Mesenchymal stem cell (in vitro differentiated cells and primary cell): ENCODE measurements at regions not wholly inside any gene's neighbourhood (a gene's known extent, or its start where the extent isn't known, plus 50 kb on each side); places are given as distances from the start of the nearest gene placed in this dataset.
"Not testable (repeated sequence)": the region's sequence is repeated elsewhere in the genome, so short reads cannot be mapped to it uniquely, and the experiment has no call there.

Experiments
- DNase-seq: peaks from one replicate; pipeline ENCODE4 v3.0.0-alpha.2; 2013
- H2AFZ ChIP-seq: one replicate; pipeline ENCODE4 v1.6.1; 2013; ENCODE audit warnings: low read depth, mild to moderate bottlenecking, control low read depth, inconsistent platforms, low read length, moderate library complexity
- H2AK5ac ChIP-seq: 2 replicates; pipeline ENCODE4 v1.6.1; 2013; ENCODE audit warnings: low read length, moderate library complexity, mild to moderate bottlenecking, inconsistent platforms; ENCODE audit not compliant: severe bottlenecking
- H2BK120ac ChIP-seq: one replicate; pipeline ENCODE4 v1.6.1; 2013; ENCODE audit warnings: low read depth, mild to moderate bottlenecking, inconsistent platforms, low read length, moderate library complexity
- H2BK12ac ChIP-seq, 2 experiments: one replicate each; pipeline ENCODE4 v1.6.1; 2013; ENCODE audit warnings: inconsistent platforms in 2 of 2, low read length in 2 of 2, mild to moderate bottlenecking in 2 of 2, moderate library complexity in 2 of 2, control low read depth in 1 of 2
- H2BK15ac ChIP-seq: one replicate; pipeline ENCODE4 v1.6.1; 2013; ENCODE audit warnings: mild to moderate bottlenecking, low read depth, inconsistent platforms; ENCODE audit not compliant: poor library complexity, severe bottlenecking
- H2BK5ac ChIP-seq: 2 replicates; pipeline ENCODE4 v1.6.1; 2013; ENCODE audit warnings: low read depth, mild to moderate bottlenecking, low read length, control low read depth, inconsistent platforms; ENCODE audit not compliant: poor library complexity, severe bottlenecking
- H3K14ac ChIP-seq, 2 experiments: one replicate each; pipeline ENCODE4 v1.6.1; 2013; ENCODE audit warnings: inconsistent platforms in 2 of 2, low read length in 2 of 2, control low read depth in 1 of 2, mild to moderate bottlenecking in 1 of 2, moderate library complexity in 1 of 2
- H3K18ac ChIP-seq, 2 experiments: one replicate each; pipeline ENCODE4 v1.6.1; 2013; ENCODE audit warnings: inconsistent platforms in 2 of 2, low read length in 2 of 2, control low read depth in 1 of 2, low read depth in 1 of 2, mild to moderate bottlenecking in 1 of 2
- H3K23ac ChIP-seq, 2 experiments: one replicate each; pipeline ENCODE4 v1.6.1; 2013; ENCODE audit warnings: inconsistent platforms in 2 of 2, low read length in 2 of 2, mild to moderate bottlenecking in 2 of 2, moderate library complexity in 2 of 2, control low read depth in 1 of 2
- H3K27ac ChIP-seq: 2 replicates; pipeline ENCODE4 v1.5.1; 2013; ENCODE audit warnings: mild to moderate bottlenecking, moderate library complexity, low read length, control low read depth, inconsistent platforms; ENCODE audit not compliant: poor library complexity, severe bottlenecking
- H3K27me3 ChIP-seq, 2 experiments: 2 replicates each; pipeline versions ENCODE4 v1.6.1 to v1.7.0; 2013; ENCODE audit warnings: low read length in 2 of 2, mild to moderate bottlenecking in 2 of 2, moderate library complexity in 2 of 2, control low read depth in 1 of 2, inconsistent platforms in 1 of 2; ENCODE audit not compliant: control insufficient read depth in 1 of 2, insufficient read depth in 1 of 2
- H3K36me3 ChIP-seq, 2 experiments: 2 replicates each; pipeline versions ENCODE4 v1.6.1 to v1.7.0; 2013; ENCODE audit warnings: low read length in 2 of 2, control low read depth in 1 of 2, inconsistent platforms in 1 of 2, low read depth in 1 of 2, mild to moderate bottlenecking in 1 of 2; ENCODE audit not compliant: insufficient read depth in 2 of 2, control insufficient read depth in 1 of 2
- H3K4ac ChIP-seq, 2 experiments: one replicate each; pipeline ENCODE4 v1.6.1; 2013; ENCODE audit warnings: inconsistent platforms in 2 of 2, low read length in 2 of 2, mild to moderate bottlenecking in 2 of 2, moderate library complexity in 2 of 2, control low read depth in 1 of 2, low read depth in 1 of 2
- H3K4me1 ChIP-seq: 2 replicates; pipeline ENCODE4 v1.6.1; 2013; ENCODE audit warnings: low read depth, low read length, control low read depth; ENCODE audit not compliant: control insufficient read depth, insufficient read depth
- H3K4me2 ChIP-seq: 2 replicates; pipeline ENCODE4 v1.6.1; 2013; ENCODE audit warnings: low read length, mild to moderate bottlenecking, inconsistent platforms; ENCODE audit not compliant: poor library complexity, severe bottlenecking
- H3K4me3 ChIP-seq, 2 experiments: 2 replicates each; pipeline versions ENCODE4 v1.5.1 to v1.7.0; 2013; ENCODE audit warnings: low read length in 2 of 2, mild to moderate bottlenecking in 2 of 2, control low read depth in 1 of 2, low read depth in 1 of 2; ENCODE audit not compliant: insufficient read depth in 1 of 2
- H3K79me1 ChIP-seq: replicated peaks from 2 replicates; pipeline ENCODE4 v1.6.1; 2013; ENCODE audit warnings: mild to moderate bottlenecking, control low read depth, low read length, inconsistent platforms; ENCODE audit not compliant: poor library complexity, severe bottlenecking
- H3K9ac ChIP-seq: 2 replicates; pipeline ENCODE4 v1.7.0; 2013; ENCODE audit warnings: mild to moderate bottlenecking, low read length, moderate library complexity
- H3K9me3 ChIP-seq: 2 replicates; pipeline ENCODE4 v1.7.0; 2013; ENCODE audit warnings: mild to moderate bottlenecking, low read length; ENCODE audit not compliant: control insufficient read depth
- H4K8ac ChIP-seq: one replicate; pipeline ENCODE4 v1.6.1; 2013; ENCODE audit warnings: inconsistent platforms, mild to moderate bottlenecking, low read length, moderate library complexity
- H4K91ac ChIP-seq: one replicate; pipeline ENCODE4 v1.6.1; 2013; ENCODE audit warnings: mild to moderate bottlenecking, low read length, inconsistent platforms
- WGBS: methylation state at CpG from one replicate; pipeline ENCODE4 v1.1.7; 2013; ENCODE audit warnings: mixed read lengths; 5-methylcytosine and 5-hydroxymethylcytosine counted together

DNA sequence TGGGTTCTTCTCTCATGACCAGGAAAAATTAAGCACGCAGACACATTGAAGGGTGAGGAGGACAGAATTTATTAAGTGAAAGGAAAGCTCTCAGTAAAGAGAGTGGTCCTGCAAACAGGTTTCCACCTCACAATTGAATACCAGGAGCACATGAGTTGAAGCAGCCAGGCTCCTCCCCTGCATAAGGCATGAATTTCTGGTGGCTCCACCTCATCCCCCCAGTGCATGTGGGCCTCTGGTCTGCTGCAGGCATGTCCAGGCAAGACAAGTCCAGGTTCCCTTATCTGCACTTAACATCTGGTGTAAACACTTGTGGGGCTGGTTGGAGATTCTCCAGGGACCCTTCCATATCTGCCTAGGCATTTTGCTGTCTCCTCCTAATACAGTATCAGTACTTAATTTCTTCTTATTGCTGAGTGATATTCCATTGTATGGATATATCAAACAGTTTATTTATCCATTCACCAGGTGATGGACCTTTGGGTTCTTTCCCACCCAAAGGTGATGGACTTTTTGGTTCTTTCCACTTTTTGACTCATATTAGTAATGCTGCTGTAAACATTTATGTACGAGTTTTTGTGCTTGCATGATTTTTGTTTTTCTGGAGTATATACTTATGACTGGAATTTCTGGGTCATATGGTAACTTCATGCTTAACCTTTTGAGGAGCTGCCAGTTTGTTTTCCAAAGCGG is 104.3 kb upstream of the ZNF519 start:
- not testable (repeated sequence) for H2AK5ac ChIP-seq

DNA sequence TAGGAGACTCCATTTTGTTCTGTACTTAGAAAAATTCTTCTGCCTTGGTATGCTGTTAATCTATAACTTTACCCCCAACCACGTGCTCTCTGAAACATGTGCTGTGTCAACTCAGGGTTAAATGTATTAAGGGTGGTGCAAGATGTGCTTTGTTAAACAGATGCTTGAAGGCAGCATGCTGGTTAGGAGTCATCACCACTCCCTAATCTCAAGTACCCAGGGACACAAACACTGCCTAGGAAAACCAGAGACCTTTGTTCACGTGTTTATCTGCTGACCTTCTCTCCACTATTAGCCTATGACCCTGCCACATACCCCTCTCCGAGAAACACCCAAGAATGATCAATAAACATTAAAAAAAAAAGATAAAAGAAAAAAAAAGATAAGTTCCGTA is 93.0 kb upstream of the ZNF519 start:
- WGBS = no CpG with 5 or more reads among the region's 4 CpGs
- H4K91ac ChIP-seq, H3K4me3 ChIP-seq, H2BK15ac ChIP-seq, H2AK5ac ChIP-seq, H4K8ac ChIP-seq, DNase-seq, H3K27me3 ChIP-seq, H2BK12ac ChIP-seq, H2BK120ac ChIP-seq, H2AFZ ChIP-seq, H3K79me1 ChIP-seq, H3K9me3 ChIP-seq, H3K14ac ChIP-seq, H3K23ac ChIP-seq, H3K9ac ChIP-seq, H3K4ac ChIP-seq, H3K4me2 ChIP-seq, H3K4me1 ChIP-seq, H3K27ac ChIP-seq, H3K36me3 ChIP-seq, H2BK5ac ChIP-seq, H3K18ac ChIP-seq: not testable (repeated sequence)

More for the DNA sequence above, 104.3 kb upstream of the ZNF519 start:
- H4K8ac ChIP-seq, H2BK12ac ChIP-seq, H3K4me1 ChIP-seq, H2AFZ ChIP-seq, H3K27ac ChIP-seq, H3K36me3 ChIP-seq, H2BK15ac ChIP-seq, H2BK120ac ChIP-seq, H3K9me3 ChIP-seq, H4K91ac ChIP-seq, H3K4me3 ChIP-seq, H3K23ac ChIP-seq, H2BK5ac ChIP-seq, H3K14ac ChIP-seq, DNase-seq, H3K9ac ChIP-seq, H3K79me1 ChIP-seq, H3K18ac ChIP-seq, H3K4ac ChIP-seq, H3K27me3 ChIP-seq, H3K4me2 ChIP-seq: not testable (repeated sequence)
- WGBS = 83% methylated on average over 1 of the region's 3 CpGs

DNA sequence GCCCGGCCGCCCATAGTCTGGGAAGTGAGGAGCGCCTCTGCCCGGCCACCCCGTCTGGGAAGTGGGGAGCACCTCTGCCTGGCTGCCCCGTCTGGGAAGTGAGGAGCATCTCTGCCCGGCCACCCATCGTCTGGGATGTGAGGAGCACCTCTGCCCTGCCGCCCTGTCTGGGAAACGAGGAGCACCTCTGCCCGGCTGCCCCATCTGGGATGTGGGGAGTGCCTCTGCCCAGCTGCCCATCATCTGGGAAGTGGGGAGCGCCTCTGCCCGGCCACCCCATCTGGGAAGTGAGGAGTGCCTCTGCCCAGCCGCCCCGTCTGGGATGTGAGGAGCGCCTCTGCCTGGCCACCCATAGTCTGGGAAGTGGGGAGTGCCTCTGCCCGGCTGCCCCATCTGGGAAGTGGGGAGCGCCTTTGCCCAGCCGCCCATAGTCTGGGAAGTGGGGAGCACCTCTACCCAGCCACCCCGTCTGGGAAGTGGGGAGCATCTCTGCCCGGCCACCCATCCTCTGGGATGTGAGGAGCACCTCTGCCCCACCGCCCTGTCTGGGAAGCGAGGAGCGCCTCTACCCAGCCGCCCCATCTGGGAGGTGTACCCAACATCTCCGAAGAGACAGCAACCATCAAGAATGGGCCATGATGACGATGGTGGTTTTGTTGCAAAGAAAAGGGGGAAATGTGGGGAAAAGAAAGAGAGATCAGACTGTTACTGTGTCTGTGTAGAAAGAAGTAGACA is 92.5 kb upstream of the ZNF519 start:
- not testable (repeated sequence) for H3K23ac ChIP-seq, H3K79me1 ChIP-seq
- WGBS = 82% methylated on average over 27 of the region's 27 CpGs

DNA sequence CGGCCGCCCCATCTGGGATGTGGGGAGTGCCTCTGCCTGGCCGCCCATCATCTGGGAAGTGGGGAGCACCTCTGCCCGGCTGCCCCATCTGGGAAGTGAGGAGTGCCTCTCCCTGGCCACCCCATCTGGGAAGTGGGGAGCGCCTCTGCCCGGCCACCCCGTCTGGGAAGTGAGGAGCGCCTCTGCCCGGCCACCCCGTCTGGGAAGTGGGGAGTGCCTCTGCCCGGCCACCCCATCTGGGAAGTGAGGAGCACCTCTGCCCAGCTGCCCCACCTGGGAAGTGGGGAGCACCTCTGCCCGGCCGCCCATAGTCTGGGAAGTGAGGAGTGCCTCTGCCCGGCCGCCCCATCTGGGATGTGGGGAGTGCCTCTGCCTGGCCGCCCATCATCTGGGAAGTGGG is 91.7 kb upstream of the ZNF519 start:
- not testable (repeated sequence) for DNase-seq, H2AK5ac ChIP-seq, H3K14ac ChIP-seq, H3K4me2 ChIP-seq, H2BK15ac ChIP-seq, H3K27me3 ChIP-seq, H3K4ac ChIP-seq, H4K8ac ChIP-seq, H3K4me1 ChIP-seq, H3K18ac ChIP-seq, H2AFZ ChIP-seq, H2BK120ac ChIP-seq, H4K91ac ChIP-seq, H3K9me3 ChIP-seq, H3K27ac ChIP-seq, H3K9ac ChIP-seq, H3K36me3 ChIP-seq, H3K4me3 ChIP-seq, H3K23ac ChIP-seq, H2BK12ac ChIP-seq, H3K79me1 ChIP-seq, H2BK5ac ChIP-seq
- 97% methylated on average over 9 of the region's 16 CpGs for WGBS

More for the DNA sequence above, 92.5 kb upstream of the ZNF519 start:
- H4K8ac ChIP-seq, H3K4me3 ChIP-seq, H3K9me3 ChIP-seq, H3K4me2 ChIP-seq, H2BK15ac ChIP-seq, H2BK120ac ChIP-seq, H3K14ac ChIP-seq, H3K4ac ChIP-seq, H2AFZ ChIP-seq, H2AK5ac ChIP-seq, DNase-seq, H3K27ac ChIP-seq, H3K18ac ChIP-seq, H2BK5ac ChIP-seq, H3K36me3 ChIP-seq, H4K91ac ChIP-seq, H3K27me3 ChIP-seq, H3K4me1 ChIP-seq, H3K9ac ChIP-seq, H2BK12ac ChIP-seq: not testable (repeated sequence)
